Neuron (in vitro differentiated cells): ENCODE measurements at regions not wholly inside any gene's neighbourhood (a gene's known extent, or its start where the extent isn't known, plus 50 kb on each side); places are given as distances from the start of the nearest gene placed in this dataset.

ENCODE experiments used
- H2AFZ ChIP-seq: one replicate; pipeline ENCODE4 v1.6.1; 2013; ENCODE audit warnings: low read depth, mild to moderate bottlenecking, inconsistent platforms, low read length, moderate library complexity
- H3K27me3 ChIP-seq: one replicate; pipeline ENCODE4 v1.6.1; 2013; ENCODE audit warnings: low read length; ENCODE audit not compliant: insufficient read depth
- H3K36me3 ChIP-seq: one replicate; pipeline ENCODE4 v1.6.1; 2013; ENCODE audit warnings: low read length; ENCODE audit not compliant: insufficient read depth
- H3K4me1 ChIP-seq: one replicate; pipeline ENCODE4 v1.6.1; 2013; ENCODE audit warnings: low read length; ENCODE audit not compliant: insufficient read depth
- H3K4me3 ChIP-seq: 2 replicates; pipeline ENCODE4 v1.5.1; 2013; ENCODE audit warnings: mild to moderate bottlenecking, low read length, moderate library complexity
- H3K9me3 ChIP-seq: one replicate; pipeline ENCODE4 v1.6.1; 2013; ENCODE audit warnings: low read length

GRCh38 chr9:29297592-29297991 lies 1724.3 kb upstream of the C9orf72 start:
- Histone ChIP-seq H3K27me3 (no peaks in the 10 kb centered on the region), H3K36me3 (no peaks in the 10 kb centered on the region), H3K4me3 (no peak overlapping the region), H3K4me1 (no peaks in the 10 kb centered on the region), H2AFZ (no peak overlapping the region), H3K9me3 (no peaks in the 10 kb centered on the region)

GRCh38 chr9:29311221-29311620 lies 1737.9 kb upstream of the C9orf72 start:
- H3K27me3 ChIP-seq = no peaks in the 10 kb centered on the region
- no peak overlapping the region for H2AFZ ChIP-seq
- no peaks in the 10 kb centered on the region for H3K36me3 ChIP-seq
- no peaks in the 10 kb centered on the region for H3K9me3 ChIP-seq
- H3K4me3 ChIP-seq = no peak overlapping the region
- H3K4me1 ChIP-seq = no peaks in the 10 kb centered on the region

- Histone ChIP-seq H3K4me1 (no peaks in the 10 kb centered on the region), H3K4me3 (no peak overlapping the region), H3K27me3 (no peaks in the 10 kb centered on the region), H3K36me3 (no peaks in the 10 kb centered on the region), H2AFZ (no peak overlapping the region), H3K9me3 (no peaks in the 10 kb centered on the region)
Measured at GRCh38 chr9:29312327-29312726, 1739.0 kb upstream of the C9orf72 start.

- H3K4me1 ChIP-seq = no peaks in the 10 kb centered on the region
Measured at GRCh38 chr9:29319736-29320513, 1746.6 kb upstream of the C9orf72 start.

GRCh38 chr9:29322240-29322639 lies 1749.0 kb upstream of the C9orf72 start:
- Histone ChIP-seq H3K36me3 (no peaks in the 10 kb centered on the region), H3K27me3 (no peaks in the 10 kb centered on the region), H3K4me1 (no peaks in the 10 kb centered on the region), H3K9me3 (no peaks in the 10 kb centered on the region), H2AFZ (no peak overlapping the region), H3K4me3 (no peak overlapping the region)

More at GRCh38 chr9:29319736-29320513, 1746.6 kb upstream of the C9orf72 start:
- Histone ChIP-seq H2AFZ (no peak overlapping the region), H3K36me3 (no peaks in the 10 kb centered on the region), H3K9me3 (no peaks in the 10 kb centered on the region), H3K27me3 (no peaks in the 10 kb centered on the region), H3K4me3 (no peak overlapping the region)

- H2AFZ ChIP-seq = no peak overlapping the region
Measured at GRCh38 chr9:29325894-29326293, 1752.6 kb upstream of the C9orf72 start.

GRCh38 chr9:29332789-29333188 lies 1759.5 kb upstream of the C9orf72 start:
- no peaks in the 10 kb centered on the region for H3K9me3 ChIP-seq
- no peaks in the 10 kb centered on the region for H3K4me1 ChIP-seq
- H3K36me3 ChIP-seq = no peaks in the 10 kb centered on the region
- H3K4me3 ChIP-seq = no peak overlapping the region
- H2AFZ ChIP-seq = no peak overlapping the region
- H3K27me3 ChIP-seq = no peaks in the 10 kb centered on the region

More at GRCh38 chr9:29325894-29326293, 1752.6 kb upstream of the C9orf72 start:
- no peaks in the 10 kb centered on the region for H3K36me3 ChIP-seq
- H3K27me3 ChIP-seq = no peaks in the 10 kb centered on the region
- no peaks in the 10 kb centered on the region for H3K9me3 ChIP-seq
- H3K4me1 ChIP-seq = no peaks in the 10 kb centered on the region
- no peak overlapping the region for H3K4me3 ChIP-seq

GRCh38 chr9:29336281-29336680 lies 1763.0 kb upstream of the C9orf72 start:
- Histone ChIP-seq H3K9me3 (no peaks in the 10 kb centered on the region), H3K4me1 (no peaks in the 10 kb centered on the region), H3K4me3 (no peak overlapping the region), H3K27me3 (no peaks in the 10 kb centered on the region), H3K36me3 (no peaks in the 10 kb centered on the region), H2AFZ (no peak overlapping the region)

- Histone ChIP-seq H2AFZ (no peak overlapping the region), H3K9me3 (no peaks in the 10 kb centered on the region), H3K4me3 (no peak overlapping the region), H3K4me1 (no peaks in the 10 kb centered on the region), H3K27me3 (no peaks in the 10 kb centered on the region), H3K36me3 (no peaks in the 10 kb centered on the region)
Measured at GRCh38 chr9:29339387-29339786, 1766.1 kb upstream of the C9orf72 start.

GRCh38 chr9:29348999-29349398 lies 1775.7 kb upstream of the C9orf72 start:
- Histone ChIP-seq H3K4me1 (no peaks in the 10 kb centered on the region), H3K36me3 (no peaks in the 10 kb centered on the region), H3K27me3 (no peaks in the 10 kb centered on the region), H3K4me3 (no peak overlapping the region), H2AFZ (no peak overlapping the region), H3K9me3 (no peaks in the 10 kb centered on the region)

- no peaks in the 10 kb centered on the region for H3K9me3 ChIP-seq
- no peak overlapping the region for H3K4me3 ChIP-seq
- H2AFZ ChIP-seq = no peak overlapping the region
Measured at GRCh38 chr9:29389421-29389820, 1816.1 kb upstream of the C9orf72 start.

GRCh38 chr9:29390859-29391258 lies 1817.6 kb upstream of the C9orf72 start:
- no peaks in the 10 kb centered on the region for H3K9me3 ChIP-seq
- no peaks in the 10 kb centered on the region for H3K4me1 ChIP-seq
- H3K4me3 ChIP-seq = no peak overlapping the region

More at GRCh38 chr9:29389421-29389820, 1816.1 kb upstream of the C9orf72 start:
- H3K27me3 ChIP-seq = no peaks in the 10 kb centered on the region
- H3K4me1 ChIP-seq = no peaks in the 10 kb centered on the region
- H3K36me3 ChIP-seq = no peaks in the 10 kb centered on the region

GRCh38 chr9:29393064-29393463 lies 1819.8 kb upstream of the C9orf72 start:
- Histone ChIP-seq H3K36me3 (no peaks in the 10 kb centered on the region), H2AFZ (no peak overlapping the region), H3K9me3 (no peaks in the 10 kb centered on the region), H3K27me3 (no peaks in the 10 kb centered on the region), H3K4me1 (no peaks in the 10 kb centered on the region), H3K4me3 (no peak overlapping the region)

More at GRCh38 chr9:29390859-29391258, 1817.6 kb upstream of the C9orf72 start:
- no peaks in the 10 kb centered on the region for H3K36me3 ChIP-seq
- no peaks in the 10 kb centered on the region for H3K27me3 ChIP-seq
- H2AFZ ChIP-seq = no peak overlapping the region

- no peaks in the 10 kb centered on the region for H3K4me1 ChIP-seq
- H3K9me3 ChIP-seq = no peaks in the 10 kb centered on the region
- no peaks in the 10 kb centered on the region for H3K36me3 ChIP-seq
- no peaks in the 10 kb centered on the region for H3K27me3 ChIP-seq
- H3K4me3 ChIP-seq = no peak overlapping the region
- no peak overlapping the region for H2AFZ ChIP-seq
Measured at GRCh38 chr9:29394855-29395254, 1821.6 kb upstream of the C9orf72 start.
